Type B pancreatic cell (in vitro differentiated cells): ENCODE measurements at regions not wholly inside any gene's neighbourhood (a gene's known extent, or its start where the extent isn't known, plus 50 kb on each side); places are given as distances from the start of the nearest gene placed in this dataset.

Source experiments
- DNase-seq: peaks from one replicate; pipeline ENCODE4 v3.0.0; 2021; ENCODE audit warnings: mixed read lengths; ENCODE audit not compliant: unreplicated experiment; ENCODE audit errors: extremely low spot score
- H3K27ac Mint-ChIP-seq: 2 replicates; pipeline ENCODE4 v1.8.0; 2021; ENCODE audit warnings: mild to moderate bottlenecking, mixed read lengths
- H3K27me3 Mint-ChIP-seq: 2 replicates; pipeline ENCODE4 v1.8.0; 2021; ENCODE audit warnings: mixed read lengths
- H3K36me3 Mint-ChIP-seq: 2 replicates; pipeline ENCODE4 v1.8.0; 2021; ENCODE audit warnings: mixed read lengths
- H3K4me1 Mint-ChIP-seq: one replicate; pipeline ENCODE4 v1.8.0; 2021; ENCODE audit warnings: mixed read lengths; ENCODE audit not compliant: unreplicated experiment
- H3K4me3 Mint-ChIP-seq: 2 replicates; pipeline ENCODE4 v1.8.0; 2021; ENCODE audit warnings: mild to moderate bottlenecking, mixed read lengths
- H3K9me3 Mint-ChIP-seq: 2 replicates; pipeline ENCODE4 v1.8.0; 2021; ENCODE audit warnings: mixed read lengths
- CTCF ChIP-seq: fragments of 200-600 bp; sonication (generic); conservative IDR thresholded peaks from 2 replicates; pipeline ENCODE4 v1.5.0; 2021; ENCODE audit warnings: antibody characterized with exemption, mild to moderate bottlenecking

GRCh38 chr10:4595719-4596319 is 230.2 kb upstream of the AKR1E2 start:
- Mint-ChIP-seq H3K9me3 (no peaks in the 10 kb centered on the region), H3K36me3 (no peaks in the 10 kb centered on the region), H3K27ac (no peak overlapping the region), H3K4me1 (no peaks in the 10 kb centered on the region), H3K27me3 (no peaks in the 10 kb centered on the region), H3K4me3 (no peak overlapping the region)
- TF ChIP-seq CTCF, result no peak
- no peak for DNase-seq

- Mint-ChIP-seq H3K27ac (no peak overlapping the region), H3K9me3 (no peaks in the 10 kb centered on the region)
- no peak for DNase-seq
Observed at GRCh38 chr10:4590807-4591206, 235.2 kb upstream of the AKR1E2 start.

GRCh38 chr10:4588824-4589223 is 237.2 kb upstream of the AKR1E2 start:
- H3K27me3 Mint-ChIP-seq, result no peaks in the 10 kb centered on the region
- no peak overlapping the region for H3K4me3 Mint-ChIP-seq
- no peak for TF ChIP-seq CTCF
- no peak overlapping the region for H3K27ac Mint-ChIP-seq
- H3K4me1 Mint-ChIP-seq, result peaks cover 3% of the 10 kb centered on the region
- H3K36me3 Mint-ChIP-seq, result no peaks in the 10 kb centered on the region
- no peak for DNase-seq
- H3K9me3 Mint-ChIP-seq, result no peaks in the 10 kb centered on the region

More at GRCh38 chr10:4590807-4591206, 235.2 kb upstream of the AKR1E2 start:
- peaks cover 3% of the 10 kb centered on the region for H3K4me1 Mint-ChIP-seq
- no peak overlapping the region for H3K4me3 Mint-ChIP-seq
- no peaks in the 10 kb centered on the region for H3K36me3 Mint-ChIP-seq
- no peak for TF ChIP-seq CTCF
- no peaks in the 10 kb centered on the region for H3K27me3 Mint-ChIP-seq

- Mint-ChIP-seq H3K36me3 (no peaks in the 10 kb centered on the region), H3K27ac (no peak overlapping the region), H3K9me3 (no peaks in the 10 kb centered on the region), H3K4me3 (no peak overlapping the region), H3K27me3 (no peaks in the 10 kb centered on the region), H3K4me1 (peaks cover 3% of the 10 kb centered on the region)
- DNase-seq, result no peak
- no peak for TF ChIP-seq CTCF
Observed at GRCh38 chr10:4587466-4587865, 238.5 kb upstream of the AKR1E2 start.

- H3K9me3 Mint-ChIP-seq, result no peaks in the 10 kb centered on the region
- no peak for DNase-seq
- no peak overlapping the region for H3K4me3 Mint-ChIP-seq
- H3K27ac Mint-ChIP-seq, result no peak overlapping the region
- peaks cover 3% of the 10 kb centered on the region for H3K4me1 Mint-ChIP-seq
- TF ChIP-seq CTCF, result no peak
- no peaks in the 10 kb centered on the region for H3K27me3 Mint-ChIP-seq
- no peaks in the 10 kb centered on the region for H3K36me3 Mint-ChIP-seq
Observed at GRCh38 chr10:4586776-4587175, 239.2 kb upstream of the AKR1E2 start.

DNA sequence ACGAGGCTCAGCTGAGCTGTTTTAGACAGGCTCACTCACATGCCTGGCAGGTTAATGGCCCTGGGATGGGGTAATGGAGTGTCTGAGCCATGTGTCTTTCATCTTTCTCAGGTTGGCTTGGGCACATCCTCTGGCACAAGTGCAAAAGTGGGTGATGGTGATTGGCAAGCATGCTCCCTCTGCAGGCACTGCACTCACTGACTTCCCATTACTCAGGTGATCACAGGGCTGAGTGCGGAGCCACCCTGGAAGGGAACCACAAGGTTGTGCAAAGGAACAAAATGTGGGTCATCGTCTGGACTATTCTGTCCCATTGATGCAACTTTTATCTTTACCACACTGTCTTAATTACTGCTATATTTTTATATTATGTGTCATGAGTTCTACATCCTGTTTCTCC is 244.1 kb upstream of the AKR1E2 start:
- no peaks in the 10 kb centered on the region for H3K27me3 Mint-ChIP-seq

More for the DNA sequence above, 244.1 kb upstream of the AKR1E2 start:
- Mint-ChIP-seq H3K4me1 (peaks cover under 1% of the 10 kb centered on the region), H3K36me3 (no peaks in the 10 kb centered on the region), H3K4me3 (no peak overlapping the region), H3K27ac (no peak overlapping the region), H3K9me3 (no peaks in the 10 kb centered on the region)
- no peak for DNase-seq
- no peak for TF ChIP-seq CTCF
